NCI-H526 treated with DMSO at 0.1 percent for 48 hours (cell line): ENCODE measurements at regions not wholly inside any gene's neighbourhood (a gene's known extent, or its start where the extent isn't known, plus 50 kb on each side); places are given as distances from the start of the nearest gene placed in this dataset.
"Not testable (repeated sequence)": the region's sequence is repeated elsewhere in the genome, so short reads cannot be mapped to it uniquely, and the experiment has no call there.

ENCODE experiments used
- DNase-seq: peaks from one replicate; lab custom pipeline; 2025; lab: John Stamatoyannopoulos, UW

GRCh38 chr13:26483546-26483945 is 73.9 kb upstream of the WASF3 start:
- no peak for DNase-seq

GRCh38 chr13:26484196-26484595 is 73.3 kb upstream of the WASF3 start:
- no peak for DNase-seq

GRCh38 chr13:26485288-26485687 is 72.2 kb upstream of the WASF3 start:
- DNase-seq = no peak

GRCh38 chr13:26485786-26486185 is 71.7 kb upstream of the WASF3 start:
- no peak for DNase-seq

- no peak for DNase-seq
Observed at GRCh38 chr13:26486550-26486949, 70.9 kb upstream of the WASF3 start.

- no peak for DNase-seq
Observed at GRCh38 chr13:26487781-26488180, 69.7 kb upstream of the WASF3 start.

- DNase-seq = no peak
Observed at GRCh38 chr13:26488236-26489003, 69.1 kb upstream of the WASF3 start.

GRCh38 chr13:26492301-26492700 is 65.2 kb upstream of the WASF3 start:
- not testable (repeated sequence) for DNase-seq

- no peak for DNase-seq
Observed at GRCh38 chr13:26494571-26495195, 62.8 kb upstream of the WASF3 start.

GRCh38 chr13:26495750-26496149 is 61.7 kb upstream of the WASF3 start:
- DNase-seq = no peak

GRCh38 chr13:26497968-26498511 is 59.4 kb upstream of the WASF3 start:
- DNase-seq = no peak

GRCh38 chr13:26498656-26499601 is 58.6 kb upstream of the WASF3 start:
- no peak for DNase-seq

GRCh38 chr13:26500618-26501320 is 56.7 kb upstream of the WASF3 start:
- DNase-seq = no peak

- no peak for DNase-seq
Observed at GRCh38 chr13:26501641-26502040, 55.8 kb upstream of the WASF3 start.

GRCh38 chr13:26502826-26503225 is 54.7 kb upstream of the WASF3 start:
- DNase-seq = no peak

- DNase-seq = no peak
Observed at GRCh38 chr13:26503826-26504594, 53.5 kb upstream of the WASF3 start.
